ENCODE measurements at regions not wholly inside any gene's neighbourhood (a gene's known extent, or its start where the extent isn't known, plus 50 kb on each side); places are given as distances from the start of the nearest gene placed in this dataset.

DNA sequence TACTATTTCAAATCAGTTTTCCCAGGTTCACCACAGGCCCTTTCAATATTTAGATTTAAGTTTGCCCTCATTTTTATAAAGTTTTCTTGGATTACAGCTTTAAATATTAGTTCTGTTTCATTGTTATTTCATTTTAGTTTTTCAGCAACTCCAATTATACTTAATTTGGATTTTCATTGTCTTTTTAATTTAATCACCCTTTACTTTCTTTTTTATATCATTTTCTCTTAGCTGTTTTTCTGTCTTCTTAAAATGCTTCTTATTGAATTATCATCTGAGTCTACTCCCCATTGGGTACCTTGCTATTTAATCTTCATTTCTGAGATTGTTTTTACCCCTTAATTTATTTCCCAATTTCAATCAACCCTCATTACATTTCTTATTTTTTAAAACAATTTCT, 160.4 kb downstream of the PAPSS1 start (continued):
- TF ChIP-seq PRDM15 (CRISPR knock-in tag; IDR thresholded peaks at IDR 0.05) (no peak), NFXL1 (IDR thresholded peaks at IDR 0.05; ENCODE audit: borderline replicate concordance) (no peak), NBN (IDR thresholded peaks at IDR 0.05) (no peak), ATF7 (IDR thresholded peaks at IDR 0.05; ENCODE audit: low read depth) (no peak)

- ChIA-PET RAD21 (ENCODE audit: unreplicated experiment) (interaction anchor here (2.2 kb wide), 1 partner anchor 184 kb away, joined by 10 read pairs; no protein-coding TSS in a partner anchor), CTCF (interaction anchor here (1.0 to 2.8 kb wide), 4 partner anchors 18 to 185 kb away, joined by 4 to 15 read pairs (median 5); partner anchors contain the start of gene PAPSS1), POLR2A (interaction anchor here (0.6 kb wide), 2 partner anchors 36 to 791 kb away, joined by 3 to 4 read pairs; no protein-coding TSS in a partner anchor), SMC1A (ENCODE audit: uncharacterized antibody, unreplicated experiment) (interaction anchor here (1.0 kb wide), 1 partner anchor 30 kb away, joined by 3 read pairs; no protein-coding TSS in a partner anchor)
- ATAC-seq (no peak), DNase-seq (ENCODE audit: low read depth, low spot score) (no peak), FAIRE-seq (no peak)
- no peak overlapping the region for H3K4me3 ChIP-seq
- H3K36me3 ChIP-seq (ENCODE audit: control insufficient read depth in 2 of 2, insufficient read depth in 2 of 2, low read length in 1 of 2), result no peaks in the 10 kb centered on the region
- H4K20me1 ChIP-seq (ENCODE audit: control insufficient read depth, insufficient read depth), result no peaks in the 10 kb centered on the region
- in situ Hi-C loops (cut with MboI) (no loop called here), intact Hi-C loops (cut with micrococcal nuclease; ENCODE audit: unreplicated experiment) (no loop called here)
- no peaks in the 10 kb centered on the region for H3K4me1 ChIP-seq (ENCODE audit: control insufficient read depth, insufficient read depth, low read length)
- no peaks in the 10 kb centered on the region for H3K9me3 ChIP-seq (replicated peaks; ENCODE audit: control insufficient read depth, insufficient read depth, low read length)
- no peak overlapping the region for H3K27ac ChIP-seq (ENCODE audit: control insufficient read depth, insufficient read depth)
- 11% methylated on average over 3 of the region's 3 CpGs for WGBS (ENCODE audit: insufficient coverage, insufficient replicate concordance, low lambda C conversion rate, missing lambda C conversion rate)
- BruUV-seq (replicated peaks), result no TSS peak
- no peak overlapping the region for H3K9ac ChIP-seq (ENCODE audit: control insufficient read depth, insufficient read depth, low read length)
- no peaks in the 10 kb centered on the region for H3K79me2 ChIP-seq (ENCODE audit: control insufficient read depth, insufficient read depth, low read length)
- no peak overlapping the region for H2AFZ ChIP-seq (ENCODE audit: control insufficient read depth, low read depth, low read length)
- no peak for TF ChIP-seq KLF5 (IDR thresholded peaks at IDR 0.05; ENCODE audit: partially characterized antibody)
- H3K27me3 ChIP-seq (replicated peaks in 1 of 2; ENCODE audit: control insufficient read depth in 2 of 2, insufficient read depth in 2 of 2, low read length in 1 of 2), result no peaks in the 10 kb centered on the region
- H3K4me2 ChIP-seq (ENCODE audit: control insufficient read depth, insufficient read depth), result no peak overlapping the region
These were observed 167.7 kb downstream of the PAPSS1 start for GRCh38 chr4:107552306-107552705.
